Cardiac muscle cell (in vitro differentiated cells and primary cell): ENCODE measurements at regions not wholly inside any gene's neighbourhood (a gene's known extent, or its start where the extent isn't known, plus 50 kb on each side); places are given as distances from the start of the nearest gene placed in this dataset.

ENCODE experiments used
- DNase-seq, 2 donors: peaks; one replicate each; pipeline versions ENCODE4 v3.0.0 to v3.0.0-alpha.2; 2010 to 2017; ENCODE audit warnings: low read depth in 1 of 2, low spot score in 1 of 2
- H3K27ac ChIP-seq: fragments of 200-600 bp; sonication (generic); 2 replicates; pipeline ENCODE4 v1.5.1; 2016
- H3K27me3 ChIP-seq: fragments of 200-600 bp; sonication (generic); 2 replicates; pipeline ENCODE4 v1.6.0; 2016; ENCODE audit warnings: control low read depth
- H3K36me3 ChIP-seq: fragments of 200-600 bp; sonication (generic); 2 replicates; pipeline ENCODE4 v1.5.1; 2016; ENCODE audit warnings: control low read depth
- H3K4me1 ChIP-seq: fragments of 200-600 bp; sonication (generic); 2 replicates; pipeline ENCODE4 v1.8.1; 2017; ENCODE audit warnings: low read depth, mild to moderate bottlenecking, mixed run types
- H3K4me3 ChIP-seq: fragments of 200-600 bp; sonication (generic); 2 replicates; pipeline ENCODE4 v1.5.1; 2016; ENCODE audit warnings: mild to moderate bottlenecking
- H3K9me3 ChIP-seq: fragments of 200-600 bp; sonication (generic); 2 replicates; pipeline ENCODE4 v1.5.1; 2017; ENCODE audit warnings: low read depth, mild to moderate bottlenecking, control low read depth
- TF ChIP-seq, protein P1 (sequence below): IDR thresholded peaks from 2 replicates; pipeline ENCODE4 v1.5.1; 2012; ENCODE audit warnings: low read depth, mild to moderate bottlenecking, low read length

DNA sequence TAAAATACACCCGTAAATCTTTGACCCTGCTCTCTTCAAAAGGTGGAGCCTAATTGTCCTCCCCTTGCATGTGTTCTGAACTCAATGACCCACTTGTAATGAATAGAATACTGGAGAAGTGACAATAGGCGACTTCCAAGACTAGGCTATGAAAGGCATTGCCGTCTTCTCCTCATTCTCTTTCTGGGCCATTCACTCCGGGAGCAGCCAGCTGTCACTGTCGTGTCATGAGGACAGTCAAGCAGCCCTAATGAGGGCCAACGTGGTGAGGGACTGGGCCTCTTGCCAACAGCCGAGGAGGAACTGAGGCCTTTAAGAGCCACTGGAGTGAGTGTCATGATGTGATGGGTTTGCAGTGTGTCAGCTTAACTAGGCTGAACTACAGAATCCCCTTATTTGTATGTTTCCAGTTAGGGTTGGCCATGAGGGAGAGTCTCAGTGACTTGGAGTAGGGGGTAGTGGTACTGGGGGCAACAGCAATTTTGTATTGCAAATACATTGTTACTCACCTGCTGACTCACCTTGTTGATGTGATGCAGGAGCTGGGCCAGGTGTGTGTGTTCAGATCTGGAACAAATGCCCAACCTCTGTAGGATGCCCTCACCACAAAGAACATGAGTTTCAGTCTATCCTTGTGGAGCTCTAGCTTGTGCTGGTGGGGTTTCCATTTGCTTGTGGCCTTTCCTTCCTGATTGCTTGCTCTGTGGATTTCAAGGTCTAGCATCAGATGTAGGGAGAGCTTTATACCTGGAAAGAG lies 188.5 kb upstream of the PROK2 start:
- Histone ChIP-seq H3K36me3 (no peaks in the 10 kb centered on the region), H3K27me3 (peaks cover 6% of the 10 kb centered on the region), H3K4me1 (peaks cover 14% of the 10 kb centered on the region), H3K4me3 (no peak overlapping the region), H3K9me3 (no peaks in the 10 kb centered on the region), H3K27ac (no peak overlapping the region)
- TF ChIP-seq, protein P1, sequence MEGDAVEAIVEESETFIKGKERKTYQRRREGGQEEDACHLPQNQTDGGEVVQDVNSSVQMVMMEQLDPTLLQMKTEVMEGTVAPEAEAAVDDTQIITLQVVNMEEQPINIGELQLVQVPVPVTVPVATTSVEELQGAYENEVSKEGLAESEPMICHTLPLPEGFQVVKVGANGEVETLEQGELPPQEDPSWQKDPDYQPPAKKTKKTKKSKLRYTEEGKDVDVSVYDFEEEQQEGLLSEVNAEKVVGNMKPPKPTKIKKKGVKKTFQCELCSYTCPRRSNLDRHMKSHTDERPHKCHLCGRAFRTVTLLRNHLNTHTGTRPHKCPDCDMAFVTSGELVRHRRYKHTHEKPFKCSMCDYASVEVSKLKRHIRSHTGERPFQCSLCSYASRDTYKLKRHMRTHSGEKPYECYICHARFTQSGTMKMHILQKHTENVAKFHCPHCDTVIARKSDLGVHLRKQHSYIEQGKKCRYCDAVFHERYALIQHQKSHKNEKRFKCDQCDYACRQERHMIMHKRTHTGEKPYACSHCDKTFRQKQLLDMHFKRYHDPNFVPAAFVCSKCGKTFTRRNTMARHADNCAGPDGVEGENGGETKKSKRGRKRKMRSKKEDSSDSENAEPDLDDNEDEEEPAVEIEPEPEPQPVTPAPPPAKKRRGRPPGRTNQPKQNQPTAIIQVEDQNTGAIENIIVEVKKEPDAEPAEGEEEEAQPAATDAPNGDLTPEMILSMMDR = no peak
- peak in 1 of 2 donors; percentile 34 for DNase-seq

DNA sequence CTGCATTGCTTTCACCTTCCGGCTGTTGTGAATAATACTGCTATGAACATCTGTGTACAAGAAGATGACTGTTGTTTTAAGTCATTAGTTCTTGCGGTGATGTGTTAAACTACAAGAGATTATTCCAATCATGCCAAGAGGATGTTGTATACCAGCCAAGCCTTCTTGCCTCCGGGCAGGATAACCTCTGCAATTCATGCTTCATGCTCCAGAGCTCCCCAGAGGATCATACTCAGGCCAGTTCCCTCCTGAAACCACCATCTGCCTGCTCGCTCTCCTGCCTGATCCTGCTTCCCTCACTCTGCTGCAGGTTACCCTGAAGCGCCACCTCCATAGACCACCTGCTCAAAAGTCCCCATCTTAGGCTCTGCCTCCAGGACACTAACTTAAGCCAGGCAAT lies 187.1 kb upstream of the PROK2 start:
- Histone ChIP-seq H3K9me3 (no peaks in the 10 kb centered on the region), H3K27ac (no peak overlapping the region), H3K36me3 (no peaks in the 10 kb centered on the region), H3K4me1 (peaks cover 14% of the 10 kb centered on the region), H3K27me3 (peaks cover 6% of the 10 kb centered on the region), H3K4me3 (no peak overlapping the region)
- no peak for DNase-seq
- TF ChIP-seq, protein P1 = no peak

DNA sequence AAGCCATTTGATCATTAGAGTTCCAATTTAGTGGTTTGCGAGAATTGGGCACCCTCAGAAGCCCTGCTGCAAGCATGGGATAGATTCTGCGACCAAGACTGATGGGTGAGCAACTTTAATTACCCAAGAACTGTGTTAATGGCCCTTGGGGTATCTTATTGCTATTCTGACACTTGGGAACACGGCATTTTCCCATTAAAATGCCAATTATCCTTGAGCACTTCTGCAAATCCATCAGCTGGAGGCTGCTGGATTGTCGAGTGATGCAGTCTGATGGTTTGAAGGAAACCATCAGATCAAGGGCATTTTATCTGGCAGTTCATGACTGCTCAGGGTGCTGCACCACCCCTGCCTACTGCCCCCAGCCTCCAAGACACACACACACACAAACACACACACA lies 183.6 kb upstream of the PROK2 start:
- Histone ChIP-seq H3K27ac (no peak overlapping the region), H3K4me3 (no peak overlapping the region), H3K4me1 (peaks cover 14% of the 10 kb centered on the region), H3K9me3 (no peaks in the 10 kb centered on the region), H3K36me3 (no peaks in the 10 kb centered on the region), H3K27me3 (peaks cover 6% of the 10 kb centered on the region)
- no peak for DNase-seq
- TF ChIP-seq, protein P1 = no peak

DNA sequence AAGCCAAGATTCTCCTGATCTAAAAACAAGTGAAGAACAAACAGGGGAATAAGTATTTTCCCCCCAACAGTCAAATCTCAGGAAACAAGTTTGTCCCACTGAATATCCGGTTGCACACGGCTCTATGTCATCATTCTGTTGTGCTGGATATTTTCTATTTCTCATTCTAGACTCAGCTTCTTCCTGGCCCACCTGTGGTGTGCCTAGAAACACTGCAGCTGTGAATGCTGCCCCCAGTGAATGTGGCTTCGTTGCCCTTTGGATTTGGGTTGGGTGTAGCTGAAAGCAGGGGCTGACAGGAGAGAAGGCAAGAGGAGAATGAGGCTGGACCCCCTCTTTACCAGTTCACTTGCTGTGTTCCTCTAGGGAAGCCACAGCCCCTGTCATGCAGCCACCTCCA lies 181.2 kb upstream of the PROK2 start:
- no peak overlapping the region for H3K4me3 ChIP-seq
- DNase-seq = no peak
- no peaks in the 10 kb centered on the region for H3K36me3 ChIP-seq
- H3K27me3 ChIP-seq = peaks cover 6% of the 10 kb centered on the region
- H3K27ac ChIP-seq = no peak overlapping the region
- TF ChIP-seq, protein P1 = no peak
- H3K4me1 ChIP-seq = no peaks in the 10 kb centered on the region
- H3K9me3 ChIP-seq = no peaks in the 10 kb centered on the region

DNA sequence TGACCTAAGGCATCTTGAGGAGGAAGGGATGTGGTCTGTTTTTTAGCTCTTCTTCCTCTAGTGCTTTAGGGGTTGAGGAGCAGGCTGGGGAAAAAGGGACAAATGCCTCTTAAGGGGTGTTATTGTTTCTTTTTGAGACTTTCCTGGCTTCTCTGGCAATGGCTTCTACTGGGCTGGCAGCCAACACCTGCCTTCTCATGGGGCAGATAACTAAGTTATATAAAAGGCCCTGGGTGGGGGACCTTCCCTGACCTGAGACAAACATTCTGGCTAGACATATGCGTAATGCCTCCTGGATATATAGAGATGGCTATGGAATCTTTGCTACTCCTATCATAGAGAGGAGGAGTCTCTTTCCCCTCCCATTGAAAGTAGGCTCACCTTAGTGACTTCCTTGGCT lies 179.2 kb upstream of the PROK2 start:
- TF ChIP-seq, protein P1 = no peak

More for the DNA sequence above, 179.2 kb upstream of the PROK2 start:
- no peak overlapping the region for H3K4me3 ChIP-seq
- H3K27me3 ChIP-seq = no peaks in the 10 kb centered on the region
- no peaks in the 10 kb centered on the region for H3K9me3 ChIP-seq
- H3K36me3 ChIP-seq = no peaks in the 10 kb centered on the region
- H3K4me1 ChIP-seq = no peaks in the 10 kb centered on the region
- H3K27ac ChIP-seq = no peak overlapping the region
- DNase-seq = no peak
